ENCODE measurements at regions not wholly inside any gene's neighbourhood (a gene's known extent, or its start where the extent isn't known, plus 50 kb on each side); places are given as distances from the start of the nearest gene placed in this dataset.
A peak's percentile ranks its signal among the peaks of the same experiment; 100 is the strongest.
"Not testable (repeated sequence)": the region's sequence is repeated elsewhere in the genome, so short reads cannot be mapped to it uniquely, and the experiment has no call there.

GRCh38 chr7:12985228-12985627 is 297.8 kb downstream of the ARL4A start:
- no peak for DNase-seq (ENCODE audit: low read depth, low spot score)

- no peak for DNase-seq (ENCODE audit: low read depth, low spot score)
These were observed 298.3 kb downstream of the ARL4A start for GRCh38 chr7:12985752-12986151.

GRCh38 chr7:12987238-12987637 is 299.8 kb downstream of the ARL4A start:
- no peak for DNase-seq (ENCODE audit: low read depth, low spot score)

GRCh38 chr7:12990440-12990839 is 303.0 kb downstream of the ARL4A start:
- no peak for DNase-seq (ENCODE audit: low read depth, low spot score)

GRCh38 chr7:12993025-12993424 is 305.6 kb downstream of the ARL4A start:
- no peak for DNase-seq (ENCODE audit: low read depth, low spot score)

GRCh38 chr7:12995912-12996469 is 308.6 kb downstream of the ARL4A start:
- no peak for DNase-seq (ENCODE audit: low read depth, low spot score)

- DNase-seq (ENCODE audit: low read depth, low spot score), result no peak
These were observed 319.9 kb downstream of the ARL4A start for GRCh38 chr7:13007331-13007730.

- no peak for DNase-seq (ENCODE audit: low read depth, low spot score)
These were observed 322.1 kb downstream of the ARL4A start for GRCh38 chr7:13009517-13009916.

GRCh38 chr7:13014011-13014410 is 326.6 kb downstream of the ARL4A start:
- no peak for DNase-seq (ENCODE audit: low read depth, low spot score)

- DNase-seq (ENCODE audit: low read depth, low spot score), result no peak
These were observed 328.7 kb downstream of the ARL4A start for GRCh38 chr7:13016036-13016581.

- DNase-seq (ENCODE audit: low read depth, low spot score), result no peak
These were observed 329.3 kb downstream of the ARL4A start for GRCh38 chr7:13016592-13017332.

- DNase-seq (ENCODE audit: low read depth, low spot score), result peak; percentile 67
These were observed 330.0 kb downstream of the ARL4A start for GRCh38 chr7:13017333-13017857.

- DNase-seq (ENCODE audit: low read depth, low spot score), result no peak
These were observed 330.4 kb downstream of the ARL4A start for GRCh38 chr7:13017881-13018280.

GRCh38 chr7:13021566-13022300 is 334.3 kb downstream of the ARL4A start:
- DNase-seq (ENCODE audit: low read depth, low spot score), result no peak

GRCh38 chr7:13024121-13024674 is 336.8 kb downstream of the ARL4A start:
- DNase-seq (ENCODE audit: low read depth, low spot score), result no peak

GRCh38 chr7:13025043-13025442 is 337.6 kb downstream of the ARL4A start:
- DNase-seq (ENCODE audit: low read depth, low spot score), result not testable (repeated sequence)

GRCh38 chr7:13027321-13027720 is 339.9 kb downstream of the ARL4A start:
- DNase-seq (ENCODE audit: low read depth, low spot score), result no peak

- DNase-seq (ENCODE audit: low read depth, low spot score), result no peak
These were observed 340.8 kb downstream of the ARL4A start for GRCh38 chr7:13028036-13028824.

GRCh38 chr7:13028825-13029099 is 341.3 kb downstream of the ARL4A start:
- DNase-seq (ENCODE audit: low read depth, low spot score), result no peak

GRCh38 chr7:13031468-13031867 is 344.0 kb downstream of the ARL4A start:
- DNase-seq (ENCODE audit: low read depth, low spot score), result no peak

- DNase-seq (ENCODE audit: low read depth, low spot score), result no peak
These were observed 344.7 kb downstream of the ARL4A start for GRCh38 chr7:13032084-13032483.
